Endothelial cell (in vitro differentiated cells): ENCODE measurements at regions not wholly inside any gene's neighbourhood (a gene's known extent, or its start where the extent isn't known, plus 50 kb on each side); places are given as distances from the start of the nearest gene placed in this dataset.
"Not testable (repeated sequence)": the region's sequence is repeated elsewhere in the genome, so short reads cannot be mapped to it uniquely, and the experiment has no call there.

Source experiments
- DNase-seq: peaks from one replicate; pipeline ENCODE4 v3.0.0; 2021; ENCODE audit warnings: low spot score
- H3K27ac Mint-ChIP-seq: one replicate; pipeline ENCODE4 v1.8.0; 2021; ENCODE audit warnings: mixed read lengths, inconsistent platforms; ENCODE audit not compliant: unreplicated experiment
- H3K27me3 Mint-ChIP-seq: one replicate; pipeline ENCODE4 v1.8.0; 2021; ENCODE audit warnings: mild to moderate bottlenecking, moderate library complexity, mixed read lengths, inconsistent platforms; ENCODE audit not compliant: unreplicated experiment
- H3K36me3 Mint-ChIP-seq: one replicate; pipeline ENCODE4 v1.8.0; 2021; ENCODE audit warnings: mild to moderate bottlenecking, low read depth, mixed read lengths, inconsistent platforms; ENCODE audit not compliant: unreplicated experiment
- H3K4me1 Mint-ChIP-seq: one replicate; pipeline ENCODE4 v1.8.0; 2021; ENCODE audit warnings: mild to moderate bottlenecking, mixed read lengths, inconsistent platforms; ENCODE audit not compliant: unreplicated experiment
- H3K4me3 Mint-ChIP-seq: one replicate; pipeline ENCODE4 v1.8.0; 2021; ENCODE audit warnings: mild to moderate bottlenecking, mixed read lengths, inconsistent platforms; ENCODE audit not compliant: unreplicated experiment
- H3K9me3 Mint-ChIP-seq: one replicate; pipeline ENCODE4 v1.8.0; 2021; ENCODE audit warnings: mixed read lengths, inconsistent platforms; ENCODE audit not compliant: unreplicated experiment

DNA sequence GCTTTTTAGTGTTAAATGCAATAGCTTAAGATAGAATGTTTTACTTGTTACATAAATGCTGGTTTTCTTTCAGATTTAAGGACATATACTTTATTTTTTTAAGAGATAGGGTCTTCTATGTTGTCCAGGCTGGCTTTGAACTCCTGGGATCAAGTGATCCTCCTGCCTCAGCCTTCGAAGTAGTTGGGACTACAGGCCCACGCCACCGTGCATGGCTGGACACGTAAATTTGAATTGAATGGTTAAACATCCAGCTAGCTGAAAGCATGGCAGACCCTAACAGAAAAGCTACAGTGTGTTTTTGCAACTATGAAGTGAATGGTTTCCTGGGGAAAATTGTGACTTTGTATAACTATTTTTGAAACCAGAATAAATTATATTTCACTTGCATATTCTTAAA is 2888.6 kb downstream of the RPIA start:
- H3K27ac Mint-ChIP-seq, DNase-seq, H3K36me3 Mint-ChIP-seq, H3K27me3 Mint-ChIP-seq, H3K4me1 Mint-ChIP-seq, H3K4me3 Mint-ChIP-seq: not testable (repeated sequence)
- H3K9me3 Mint-ChIP-seq = peaks cover 20% of the 10 kb centered on the region

DNA sequence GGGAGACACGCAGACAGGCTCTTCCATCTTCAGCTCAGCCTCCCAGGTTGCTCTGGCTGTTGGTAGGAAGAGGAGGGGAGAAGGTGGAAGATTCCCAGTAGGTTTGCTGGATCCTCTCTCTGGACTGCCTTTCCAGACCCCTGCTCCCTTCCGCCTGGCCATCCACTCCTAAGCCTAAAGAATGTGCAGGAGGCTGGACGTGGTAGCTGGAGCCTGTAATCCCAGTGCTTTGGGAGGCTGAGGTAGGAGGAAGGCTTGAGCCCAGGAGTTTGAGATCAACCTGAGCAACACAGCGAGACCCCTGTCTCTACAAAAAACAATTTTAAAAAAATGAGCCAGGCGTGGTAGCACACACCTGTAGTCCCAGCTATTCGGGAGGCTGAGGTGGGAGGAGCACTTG is 2895.6 kb downstream of the RPIA start:
- H3K4me3 Mint-ChIP-seq, H3K27ac Mint-ChIP-seq, DNase-seq, H3K4me1 Mint-ChIP-seq: not testable (repeated sequence)
- peaks cover 15% of the 10 kb centered on the region for H3K36me3 Mint-ChIP-seq
- H3K27me3 Mint-ChIP-seq = peaks cover 19% of the 10 kb centered on the region
- H3K9me3 Mint-ChIP-seq = peaks cover 36% of the 10 kb centered on the region

DNA sequence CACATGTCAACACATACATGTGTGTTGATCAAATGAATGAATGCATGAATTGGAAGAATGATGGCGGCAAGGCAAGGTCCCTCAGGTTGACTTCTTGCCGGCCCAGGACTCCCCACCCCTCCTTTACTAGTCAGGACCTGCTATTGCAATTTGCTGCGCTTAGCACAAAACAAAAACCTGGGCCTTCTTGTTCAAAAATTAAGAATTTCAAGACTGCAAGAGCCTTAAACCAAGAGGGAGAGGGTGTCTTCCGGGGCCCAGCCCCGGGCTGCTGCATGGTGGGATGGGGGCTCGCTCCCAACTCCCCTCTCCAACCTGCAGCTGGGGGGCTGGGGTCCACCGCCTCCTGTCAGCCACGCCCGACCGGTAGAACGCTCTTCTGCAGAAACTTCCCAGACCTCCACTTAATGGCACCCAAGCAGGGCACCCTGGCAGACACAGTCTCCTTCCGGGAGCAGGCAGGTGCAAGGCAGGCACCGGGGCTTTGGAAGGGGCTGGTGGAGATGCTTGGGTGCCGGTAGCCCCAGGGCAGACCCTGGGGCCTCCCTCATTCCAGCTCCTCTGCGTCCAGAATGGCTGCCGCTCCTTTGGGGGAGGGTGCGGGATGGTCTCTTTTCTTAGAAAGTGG is 2896.5 kb downstream of the RPIA start:
- Mint-ChIP-seq H3K27me3 (peaks cover 23% of the 10 kb centered on the region), H3K36me3 (peaks cover 15% of the 10 kb centered on the region), H3K9me3 (peaks cover 36% of the 10 kb centered on the region)
- not testable (repeated sequence) for H3K4me3 Mint-ChIP-seq, DNase-seq, H3K27ac Mint-ChIP-seq, H3K4me1 Mint-ChIP-seq

DNA sequence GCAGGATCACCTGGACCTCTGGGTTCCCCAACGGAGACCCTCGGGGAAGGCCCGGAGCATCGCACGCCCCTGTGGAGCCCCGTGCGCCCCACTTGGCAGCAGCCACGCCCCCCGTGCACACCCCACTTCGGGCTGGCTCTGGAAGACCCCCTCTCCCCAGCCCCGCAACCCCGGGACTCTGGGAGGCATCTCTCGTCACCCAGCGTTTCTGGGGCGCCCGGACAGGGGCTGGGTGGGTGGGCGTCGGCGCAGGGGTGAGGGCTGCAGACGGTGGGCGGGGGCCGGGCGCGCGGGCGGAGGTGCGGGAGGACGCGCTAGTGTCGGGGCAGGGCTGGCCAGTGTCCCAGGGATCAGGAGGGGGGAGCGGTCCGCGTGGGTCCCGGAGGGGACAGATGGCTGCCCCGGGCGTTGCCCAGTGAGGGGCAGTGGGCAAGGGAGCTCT is 2897.3 kb downstream of the RPIA start:
- H3K9me3 Mint-ChIP-seq = peaks cover 33% of the 10 kb centered on the region
- H3K4me3 Mint-ChIP-seq, DNase-seq, H3K4me1 Mint-ChIP-seq, H3K27ac Mint-ChIP-seq: not testable (repeated sequence)
- peaks cover 23% of the 10 kb centered on the region for H3K27me3 Mint-ChIP-seq
- H3K36me3 Mint-ChIP-seq = peaks cover 12% of the 10 kb centered on the region

DNA sequence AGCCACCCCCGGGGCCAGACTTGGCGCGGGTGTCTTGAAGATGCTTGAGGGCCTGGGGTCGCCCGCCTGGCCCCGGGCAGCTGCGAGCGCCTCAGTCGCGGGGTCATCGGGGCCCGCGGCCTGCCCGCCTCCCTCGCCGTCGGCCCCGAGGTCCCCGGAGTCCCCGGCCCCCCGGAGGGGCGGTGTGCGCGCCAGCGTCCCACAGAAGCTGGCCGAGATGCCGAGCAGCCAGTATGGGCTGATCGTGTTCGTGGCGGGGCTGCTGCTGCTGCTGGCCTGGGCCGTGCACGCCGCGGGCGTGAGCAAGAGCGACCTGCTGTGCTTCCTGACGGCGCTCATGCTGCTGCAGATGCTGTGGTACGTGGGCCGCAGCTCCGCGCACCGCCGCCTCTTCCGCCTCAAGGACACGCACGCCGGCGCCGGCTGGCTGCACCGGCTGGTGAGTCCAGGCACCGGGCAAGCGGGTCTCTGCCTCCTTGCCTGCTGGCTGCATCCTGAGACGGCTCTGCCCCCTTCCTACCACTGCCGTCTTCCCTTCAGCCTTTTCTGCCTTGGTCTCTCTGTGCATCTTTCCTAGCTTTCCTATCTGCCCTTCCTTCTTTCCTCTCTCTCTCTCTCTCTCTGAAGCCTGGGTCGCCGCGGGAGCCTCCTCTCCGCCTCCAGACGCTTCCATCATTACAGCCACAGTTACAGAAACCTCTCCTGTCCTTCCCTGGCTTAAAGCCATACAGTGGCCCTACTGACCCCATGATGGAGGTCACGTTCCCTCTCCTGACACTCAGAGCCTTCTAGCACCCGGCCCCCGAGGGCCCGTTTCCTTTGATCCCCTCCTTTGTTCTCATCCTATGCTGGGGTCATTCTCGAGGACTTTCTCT is 2898.2 kb downstream of the RPIA start:
- Mint-ChIP-seq H3K9me3 (peaks cover 34% of the 10 kb centered on the region), H3K36me3 (peaks cover 12% of the 10 kb centered on the region), H3K4me3 (peak overlapping the region; percentile 38), H3K27me3 (peaks cover 23% of the 10 kb centered on the region), H3K27ac (peak overlapping the region; percentile 59)
- not testable (repeated sequence) for H3K4me1 Mint-ChIP-seq, DNase-seq

DNA sequence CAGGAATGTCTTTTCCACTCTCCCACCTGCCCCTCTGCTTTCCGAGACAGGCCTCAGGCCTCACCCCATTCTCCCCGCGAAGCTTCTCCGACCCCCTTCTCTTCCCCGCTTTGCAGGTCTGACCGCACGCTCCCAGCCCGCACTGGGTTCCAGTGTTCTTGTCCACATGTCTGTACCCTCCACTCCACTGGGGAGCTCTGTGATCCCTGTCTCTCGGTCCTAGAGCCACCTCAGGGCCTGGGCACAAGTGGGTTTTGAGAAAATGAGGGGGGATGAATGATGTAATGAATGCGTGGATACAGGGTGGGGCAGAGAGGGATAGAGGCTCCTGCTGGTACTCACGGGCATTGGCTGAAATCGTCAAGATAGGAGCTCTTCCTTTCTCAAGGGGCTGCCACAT is 2898.9 kb downstream of the RPIA start:
- peak overlapping the region; percentile 59 for H3K27ac Mint-ChIP-seq
- H3K4me1 Mint-ChIP-seq, DNase-seq: not testable (repeated sequence)
- peak overlapping the region; percentile 38 for H3K4me3 Mint-ChIP-seq
- peaks cover 31% of the 10 kb centered on the region for H3K9me3 Mint-ChIP-seq
- H3K27me3 Mint-ChIP-seq = peaks cover 21% of the 10 kb centered on the region
- peaks cover 12% of the 10 kb centered on the region for H3K36me3 Mint-ChIP-seq

DNA sequence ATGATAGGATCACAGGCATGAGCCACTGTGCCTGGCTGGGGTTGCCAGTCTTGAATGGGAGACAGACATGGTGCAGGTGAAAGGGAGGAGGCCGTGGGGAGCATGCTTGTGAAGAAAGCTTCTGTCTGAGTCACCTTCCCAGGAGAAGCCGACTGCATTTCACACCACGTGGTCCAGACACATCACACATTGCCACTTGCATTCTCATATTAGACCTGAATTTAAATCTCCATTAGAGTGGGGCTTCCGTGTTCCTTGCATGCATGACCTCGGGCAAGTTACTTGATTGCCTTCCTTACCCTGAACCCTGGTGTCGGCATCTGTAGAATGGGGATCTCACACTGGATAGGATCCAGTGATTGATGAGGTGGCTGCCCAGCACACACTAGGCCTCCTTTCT is 2899.6 kb downstream of the RPIA start:
- not testable (repeated sequence) for DNase-seq, H3K27ac Mint-ChIP-seq, H3K4me3 Mint-ChIP-seq, H3K4me1 Mint-ChIP-seq
- Mint-ChIP-seq H3K27me3 (peaks cover 20% of the 10 kb centered on the region), H3K36me3 (peaks cover 12% of the 10 kb centered on the region), H3K9me3 (peaks cover 31% of the 10 kb centered on the region)

DNA sequence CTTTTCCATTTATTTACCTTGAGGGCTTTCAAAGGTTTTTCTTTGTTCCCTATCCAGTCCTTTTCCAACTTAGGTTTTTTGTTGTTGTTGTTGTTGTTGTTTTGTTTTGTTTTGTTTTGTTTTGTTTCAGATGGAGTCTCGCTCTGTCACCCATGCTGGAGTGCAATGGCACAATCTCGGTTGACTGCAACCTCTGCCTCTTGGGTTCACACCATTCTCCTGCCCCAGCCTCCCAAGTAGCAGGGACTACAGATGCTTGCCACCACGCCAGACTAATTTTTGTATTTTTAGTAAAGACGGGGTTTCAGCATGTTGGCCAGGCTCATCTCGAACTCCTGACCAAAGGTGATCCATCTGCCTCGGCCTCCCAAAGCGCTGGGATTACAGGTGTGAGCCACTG is 2906.0 kb downstream of the RPIA start:
- peaks cover 48% of the 10 kb centered on the region for H3K9me3 Mint-ChIP-seq
- H3K4me3 Mint-ChIP-seq, H3K27me3 Mint-ChIP-seq, H3K36me3 Mint-ChIP-seq, H3K4me1 Mint-ChIP-seq, H3K27ac Mint-ChIP-seq, DNase-seq: not testable (repeated sequence)

DNA sequence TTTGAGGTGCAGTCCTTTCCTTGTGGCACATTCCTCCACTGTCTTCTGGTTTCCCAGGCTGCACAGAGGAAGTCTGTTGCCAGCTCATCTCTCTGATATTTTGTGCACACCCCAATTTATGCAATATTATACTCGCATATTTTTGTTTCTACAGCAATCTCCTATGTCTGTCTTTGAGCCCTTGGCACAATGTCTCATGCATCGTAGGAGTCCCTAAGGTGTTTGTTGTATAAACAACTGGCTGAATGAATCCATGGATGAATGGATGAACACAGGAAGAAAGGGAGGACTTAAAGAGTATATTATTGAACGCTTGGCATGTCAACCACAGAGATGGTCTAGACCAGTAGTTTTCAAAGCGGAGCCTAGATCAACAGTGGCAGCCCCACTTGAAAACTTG is 2907.0 kb downstream of the RPIA start:
- not testable (repeated sequence) for H3K4me3 Mint-ChIP-seq, H3K27ac Mint-ChIP-seq, H3K27me3 Mint-ChIP-seq, DNase-seq, H3K36me3 Mint-ChIP-seq, H3K4me1 Mint-ChIP-seq
- H3K9me3 Mint-ChIP-seq = peaks cover 43% of the 10 kb centered on the region

DNA sequence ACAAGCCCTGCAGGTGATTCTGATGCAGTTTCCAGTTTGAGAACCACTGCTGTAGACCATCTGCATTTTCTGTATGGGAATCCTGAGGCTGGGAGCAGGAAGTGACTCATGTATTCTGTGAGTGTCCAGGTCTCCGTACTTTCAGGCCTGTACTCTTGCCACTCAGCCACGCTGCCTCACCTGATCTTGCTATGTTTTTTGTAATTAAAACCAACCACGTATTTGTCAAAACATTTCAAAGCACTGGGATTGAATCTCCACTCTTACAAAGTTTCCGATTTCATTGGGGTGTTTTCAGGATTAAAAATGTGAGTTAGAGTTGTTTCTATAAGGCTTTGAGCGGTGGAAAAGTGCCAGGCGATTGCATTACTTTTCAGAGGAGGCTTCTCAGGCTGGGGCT is 2907.5 kb downstream of the RPIA start:
- not testable (repeated sequence) for H3K27me3 Mint-ChIP-seq, H3K4me1 Mint-ChIP-seq, H3K27ac Mint-ChIP-seq, DNase-seq, H3K4me3 Mint-ChIP-seq, H3K36me3 Mint-ChIP-seq
- peaks cover 43% of the 10 kb centered on the region for H3K9me3 Mint-ChIP-seq

DNA sequence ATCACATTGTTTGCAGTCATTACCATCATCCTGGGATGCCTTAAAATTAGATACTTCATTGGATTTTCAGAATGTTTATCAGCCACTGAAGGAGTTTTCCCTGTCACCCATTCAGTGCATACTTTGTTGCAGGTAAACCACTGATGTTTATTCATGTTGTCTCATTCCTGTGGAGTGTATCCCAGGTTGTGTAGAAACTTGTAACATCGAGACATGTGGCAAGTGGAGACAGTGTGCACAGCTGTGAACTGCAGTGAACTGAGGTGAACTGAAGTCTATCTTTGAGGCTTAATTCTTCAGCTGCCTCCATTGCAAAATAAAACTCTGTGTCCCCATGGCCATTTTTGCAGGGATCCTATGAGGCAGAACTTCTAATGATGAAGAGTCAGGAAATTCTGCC is 2911.4 kb downstream of the RPIA start:
- not testable (repeated sequence) for H3K27me3 Mint-ChIP-seq, H3K4me3 Mint-ChIP-seq, DNase-seq, H3K27ac Mint-ChIP-seq, H3K4me1 Mint-ChIP-seq, H3K36me3 Mint-ChIP-seq
- H3K9me3 Mint-ChIP-seq = peaks cover 20% of the 10 kb centered on the region

DNA sequence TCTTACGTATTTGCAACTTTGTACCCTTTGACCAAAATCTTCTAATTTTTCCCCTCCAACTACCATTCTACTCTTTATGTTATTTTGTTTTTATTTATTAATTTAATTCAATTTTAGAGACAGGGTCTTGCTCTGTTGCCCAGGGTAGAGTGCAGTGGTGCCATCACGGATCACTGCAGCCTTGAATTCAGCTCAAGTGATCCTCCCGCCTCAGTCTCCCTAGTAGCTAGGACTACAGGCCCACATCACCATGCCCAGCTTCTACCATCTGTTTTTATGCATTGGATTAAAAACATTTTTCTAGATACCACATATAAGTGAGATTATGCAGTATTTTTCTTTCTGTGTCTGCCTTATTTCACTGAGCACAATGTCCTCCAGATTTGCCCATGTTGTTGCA is 2912.5 kb downstream of the RPIA start:
- peaks cover 11% of the 10 kb centered on the region for H3K9me3 Mint-ChIP-seq
- H3K4me1 Mint-ChIP-seq, H3K36me3 Mint-ChIP-seq, DNase-seq, H3K27me3 Mint-ChIP-seq, H3K4me3 Mint-ChIP-seq, H3K27ac Mint-ChIP-seq: not testable (repeated sequence)
